Smooth muscle cell (in vitro differentiated cells): ENCODE measurements at regions not wholly inside any gene's neighbourhood (a gene's known extent, or its start where the extent isn't known, plus 50 kb on each side); places are given as distances from the start of the nearest gene placed in this dataset.
"Not testable (repeated sequence)": the region's sequence is repeated elsewhere in the genome, so short reads cannot be mapped to it uniquely, and the experiment has no call there.

ENCODE experiments used
- DNase-seq: peaks from one replicate; lab custom pipeline; 2025; ENCODE audit not compliant: unreplicated experiment; lab: John Stamatoyannopoulos, UW
- H2AFZ ChIP-seq: fragments of 200-600 bp; sonication (generic); 2 replicates; pipeline ENCODE4 v1.6.0; 2016; ENCODE audit warnings: antibody characterized with exemption, low read depth, mild to moderate bottlenecking
- H3F3A ChIP-seq: fragments of 200-600 bp; sonication (generic); 2 replicates; pipeline ENCODE4 v1.6.0; 2017; ENCODE audit warnings: antibody characterized with exemption, low read depth
- H3K27ac ChIP-seq: fragments of 200-600 bp; sonication (generic); 2 replicates; pipeline ENCODE4 v1.5.1; 2016; ENCODE audit warnings: low read depth, mild to moderate bottlenecking
- H3K27me3 ChIP-seq: fragments of 200-600 bp; sonication (generic); 2 replicates; pipeline ENCODE4 v1.6.1; 2016; ENCODE audit warnings: low read depth, mild to moderate bottlenecking
- H3K36me3 ChIP-seq: fragments of 200-600 bp; sonication (generic); 2 replicates; pipeline ENCODE4 v1.5.1; 2016; ENCODE audit warnings: low read depth
- H3K4me1 ChIP-seq: fragments of 200-600 bp; sonication (generic); 2 replicates; pipeline ENCODE4 v1.5.1; 2016; ENCODE audit warnings: low read depth
- H3K4me2 ChIP-seq: fragments of 200-600 bp; sonication (generic); 2 replicates; pipeline ENCODE4 v1.6.0; 2016; ENCODE audit warnings: mild to moderate bottlenecking
- H3K4me3 ChIP-seq: fragments of 200-600 bp; sonication (generic); 2 replicates; pipeline ENCODE4 v1.5.1; 2016; ENCODE audit warnings: mild to moderate bottlenecking
- H3K79me2 ChIP-seq: fragments of 200-600 bp; sonication (generic); 2 replicates; pipeline ENCODE4 v1.6.0; 2016; ENCODE audit warnings: low read depth, mild to moderate bottlenecking
- H3K9ac ChIP-seq: fragments of 200-600 bp; sonication (generic); 2 replicates; pipeline ENCODE4 v1.6.0; 2016; ENCODE audit warnings: low read depth
- H3K9me3 ChIP-seq: fragments of 200-600 bp; sonication (generic); replicated peaks from 2 replicates; pipeline ENCODE4 v1.5.1; 2016; ENCODE audit warnings: low read depth
- H4K20me1 ChIP-seq: fragments of 200-600 bp; sonication (generic); 2 replicates; pipeline ENCODE4 v1.6.0; 2016; ENCODE audit warnings: low read depth
- CTCF ChIP-seq: fragments of 200-600 bp; sonication (generic); IDR thresholded peaks from 2 replicates; pipeline ENCODE4 v1.5.1; 2017; ENCODE audit warnings: borderline replicate concordance, mild to moderate bottlenecking, antibody characterized with exemption; ENCODE audit not compliant: insufficient read depth, poor library complexity, severe bottlenecking
- WGBS: methylation state at CpG from one replicate; pipeline ENCODE4 v1.1.7; 2016; ENCODE audit warnings: low lambda C conversion rate; 5-methylcytosine and 5-hydroxymethylcytosine counted together

GRCh38 chr4:30073011-30073710, 647.0 kb upstream of the PCDH7 start:
- Histone ChIP-seq H3K4me3 (no peak overlapping the region), H4K20me1 (no peaks in the 10 kb centered on the region), H3K27ac (no peak overlapping the region), H3K4me2 (no peak overlapping the region), H3F3A (no peaks in the 10 kb centered on the region), H3K79me2 (no peaks in the 10 kb centered on the region), H3K4me1 (no peaks in the 10 kb centered on the region), H3K27me3 (no peaks in the 10 kb centered on the region), H3K9ac (no peak overlapping the region), H3K9me3 (no peaks in the 10 kb centered on the region), H2AFZ (no peak overlapping the region), H3K36me3 (no peaks in the 10 kb centered on the region)
- WGBS, result 94% methylated on average over 3 of the region's 3 CpGs
- no peak for TF ChIP-seq CTCF
- no peak for DNase-seq

- WGBS, result 97% methylated on average over 32 of the region's 37 CpGs
- DNase-seq, H3K79me2 ChIP-seq, H3K4me3 ChIP-seq, H3K9me3 ChIP-seq, H3K4me2 ChIP-seq, H3K27me3 ChIP-seq, H3K4me1 ChIP-seq, H3F3A ChIP-seq, H3K36me3 ChIP-seq, H3K27ac ChIP-seq, H2AFZ ChIP-seq, H3K9ac ChIP-seq, H4K20me1 ChIP-seq: not testable (repeated sequence)
Measured at GRCh38 chr4:30092420-30093128, 627.6 kb upstream of the PCDH7 start.

- Histone ChIP-seq H2AFZ (no peak overlapping the region), H3K27ac (no peak overlapping the region), H3K4me1 (no peaks in the 10 kb centered on the region), H3K79me2 (no peaks in the 10 kb centered on the region), H3K9me3 (no peaks in the 10 kb centered on the region), H4K20me1 (no peaks in the 10 kb centered on the region), H3K4me2 (no peak overlapping the region), H3K9ac (no peak overlapping the region), H3K27me3 (no peaks in the 10 kb centered on the region), H3K4me3 (no peak overlapping the region), H3K36me3 (no peaks in the 10 kb centered on the region), H3F3A (no peaks in the 10 kb centered on the region)
- WGBS, result 57% methylated on average over 1 of the region's 1 CpG
- TF ChIP-seq CTCF, result no peak
- no peak for DNase-seq
Measured at GRCh38 chr4:30094887-30095286, 625.3 kb upstream of the PCDH7 start.

GRCh38 chr4:30103455-30103854, 616.7 kb upstream of the PCDH7 start:
- DNase-seq, result no peak
- Histone ChIP-seq H2AFZ (peak overlapping the region; percentile 74), H3K4me2 (no peak overlapping the region), H3K4me1 (no peaks in the 10 kb centered on the region), H3F3A (no peaks in the 10 kb centered on the region), H3K36me3 (no peaks in the 10 kb centered on the region), H3K79me2 (no peaks in the 10 kb centered on the region), H3K9me3 (no peaks in the 10 kb centered on the region), H3K27me3 (no peaks in the 10 kb centered on the region), H3K27ac (no peak overlapping the region), H4K20me1 (no peaks in the 10 kb centered on the region), H3K4me3 (no peak overlapping the region), H3K9ac (no peak overlapping the region)
- no peak for TF ChIP-seq CTCF
